Stimulated activated CD8-positive, alpha-beta memory T cell treated with anti-CD3 and anti-CD28 coated beads, Interleukin-4, amount 100 ng/mL, for 1 hour (primary cell): ENCODE measurements at regions not wholly inside any gene's neighbourhood (a gene's known extent, or its start where the extent isn't known, plus 50 kb on each side); places are given as distances from the start of the nearest gene placed in this dataset.
"Not testable (repeated sequence)": the region's sequence is repeated elsewhere in the genome, so short reads cannot be mapped to it uniquely, and the experiment has no call there.

Experiments used
- DNase-seq, 2 donors: peaks; one replicate each; pipeline ENCODE4 v3.0.0-alpha.2; 2020; ENCODE audit warnings: low read depth in 2 of 2, low spot score in 1 of 2

- DNase-seq = no peak
Observed at GRCh38 chr1:220942278-220942677, 63.0 kb downstream of the HLX start.

DNA sequence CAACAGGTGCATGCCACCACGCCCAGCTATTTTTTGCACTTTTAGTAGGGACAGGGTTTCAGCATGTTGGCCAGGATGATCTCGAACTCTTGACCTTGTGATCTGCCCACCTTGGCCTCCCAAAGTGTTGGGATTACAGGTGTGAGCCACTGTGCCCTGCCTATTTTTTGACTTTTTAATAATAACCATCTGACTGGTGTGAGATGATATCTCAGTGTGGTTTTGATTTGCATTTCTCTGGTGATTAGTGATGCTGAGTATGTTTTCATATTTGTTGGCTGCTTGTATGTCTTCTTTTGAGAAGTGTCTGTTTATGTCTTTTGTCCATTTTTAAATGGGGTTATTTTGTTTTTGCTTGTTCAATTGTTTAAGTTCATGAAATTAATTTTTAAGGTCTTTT is 63.7 kb downstream of the HLX start:
- DNase-seq = not testable (repeated sequence)

GRCh38 chr1:220943319-220943996 is 64.2 kb downstream of the HLX start:
- no peak for DNase-seq

- no peak for DNase-seq
Observed at GRCh38 chr1:220950576-220950975, 71.3 kb downstream of the HLX start.

- no peak for DNase-seq
Observed at GRCh38 chr1:220952961-220953643, 73.9 kb downstream of the HLX start.

DNA sequence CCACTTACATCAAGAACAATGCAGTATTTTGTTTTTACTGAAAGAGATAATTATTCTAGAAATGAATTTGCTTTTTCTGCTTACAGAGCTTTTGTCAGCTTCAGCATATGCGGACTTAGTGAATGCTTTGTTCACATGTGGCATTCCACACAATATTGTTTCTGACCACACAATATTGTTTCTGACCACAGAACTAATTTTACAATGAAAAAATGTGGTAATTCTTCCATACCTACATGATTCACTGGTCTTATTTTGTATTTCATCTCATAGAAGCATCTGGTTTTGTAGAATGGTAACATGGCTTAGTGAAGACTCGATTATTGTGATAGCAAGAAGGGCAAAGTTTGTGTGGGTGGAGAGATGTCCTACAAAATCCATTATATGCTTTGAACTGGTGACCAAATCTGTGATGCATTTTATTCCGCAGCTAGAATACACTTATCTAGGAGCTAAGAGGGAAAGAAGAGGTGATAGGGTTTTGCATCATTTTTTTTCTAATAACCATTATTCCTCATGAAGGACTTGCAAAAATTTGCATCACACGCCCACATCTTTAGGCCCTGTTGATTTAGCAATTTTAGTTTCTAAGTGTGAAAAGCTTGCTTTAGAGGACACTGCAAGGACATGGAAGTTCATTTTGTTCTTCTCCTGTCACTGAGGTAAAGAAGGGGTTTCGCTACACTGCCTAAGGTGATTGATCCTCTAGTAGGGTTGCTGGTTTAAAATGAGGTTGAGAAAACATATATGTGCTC is 75.3 kb downstream of the HLX start:
- no peak for DNase-seq

GRCh38 chr1:220955116-220955515 is 75.9 kb downstream of the HLX start:
- no peak for DNase-seq

- DNase-seq = no peak
Observed at GRCh38 chr1:220956501-220957232, 77.4 kb downstream of the HLX start.

- no peak for DNase-seq
Observed at GRCh38 chr1:220957233-220957605, 78.0 kb downstream of the HLX start.

DNA sequence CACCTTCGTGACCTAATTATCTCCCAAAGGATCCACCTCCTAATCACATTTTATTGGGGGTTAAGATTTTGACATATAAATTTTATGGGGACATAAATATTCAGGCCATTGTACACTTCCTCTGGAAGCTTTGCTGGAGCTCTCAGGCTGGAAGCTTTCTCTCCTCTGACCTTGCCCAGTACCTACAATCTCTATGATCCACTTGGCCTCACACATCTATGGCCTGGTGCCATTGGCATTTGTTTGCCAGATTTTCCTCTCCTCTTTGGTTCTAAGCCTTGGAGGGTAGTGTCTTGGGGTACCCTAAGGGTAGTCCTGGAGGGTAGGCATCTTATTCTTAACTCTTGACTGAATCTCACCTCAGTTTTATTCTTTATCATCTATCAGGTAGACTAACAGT is 79.0 kb downstream of the HLX start:
- DNase-seq = no peak

GRCh38 chr1:220962031-220962751 is 82.9 kb downstream of the HLX start:
- no peak for DNase-seq

GRCh38 chr1:220966041-220966440 is 86.8 kb downstream of the HLX start:
- no peak for DNase-seq

DNA sequence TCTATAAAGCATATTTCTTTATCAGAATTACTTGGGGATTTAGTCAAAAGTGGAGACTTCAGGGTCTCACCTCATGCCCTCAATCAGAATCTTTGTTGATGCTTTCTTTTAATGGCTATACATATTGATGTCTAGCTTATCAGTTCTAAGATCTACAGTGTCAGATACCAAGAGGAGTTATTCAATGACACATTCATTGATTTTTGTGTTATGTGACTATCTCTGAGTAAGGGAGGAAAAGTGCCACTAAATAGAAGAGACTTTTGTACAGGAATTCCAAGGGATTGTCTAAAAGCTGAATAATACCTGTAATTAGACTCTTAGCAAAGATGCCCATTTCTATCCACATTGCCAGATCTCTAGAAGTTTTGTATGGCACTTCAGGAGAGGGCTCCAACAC is 87.2 kb downstream of the HLX start:
- DNase-seq = no peak

DNA sequence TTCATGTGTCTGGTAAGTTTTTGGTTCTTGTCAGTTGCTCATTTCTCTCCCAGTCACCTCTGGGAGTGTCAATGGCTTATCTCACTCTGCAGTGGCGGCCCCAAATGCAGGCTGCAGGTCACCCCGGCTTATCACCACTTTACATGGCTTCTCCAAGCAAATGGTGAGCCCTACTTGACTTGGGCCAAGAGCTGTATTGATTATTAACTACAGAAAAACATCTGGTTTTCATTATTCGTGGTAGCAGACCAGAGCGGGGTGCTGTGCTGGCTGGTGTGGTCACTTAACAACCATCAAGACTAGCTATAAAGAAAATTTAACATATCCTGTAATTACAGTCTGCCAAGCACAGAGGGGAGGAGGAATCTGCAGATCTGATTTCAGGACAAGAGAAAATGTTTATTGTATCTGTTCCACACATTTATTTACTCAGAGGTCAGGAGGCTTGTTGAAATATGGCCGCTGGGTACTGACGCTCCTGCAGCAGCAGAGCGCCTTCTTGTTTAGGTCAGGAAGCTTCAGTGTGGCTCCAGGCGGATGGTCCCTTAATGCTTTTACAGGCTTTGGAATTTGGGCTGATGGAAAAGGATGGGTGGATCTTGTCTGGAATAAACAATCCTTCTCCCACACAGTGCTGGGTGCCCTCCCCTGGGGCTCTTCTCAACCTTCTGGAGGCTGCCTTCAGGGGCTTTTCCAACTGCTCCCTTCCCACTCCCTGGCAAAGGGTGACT is 87.8 kb downstream of the HLX start:
- DNase-seq = no peak

- DNase-seq = no peak
Observed at GRCh38 chr1:220967911-220968310, 88.7 kb downstream of the HLX start.

GRCh38 chr1:220969281-220969680 is 90.0 kb downstream of the HLX start:
- not testable (repeated sequence) for DNase-seq

DNA sequence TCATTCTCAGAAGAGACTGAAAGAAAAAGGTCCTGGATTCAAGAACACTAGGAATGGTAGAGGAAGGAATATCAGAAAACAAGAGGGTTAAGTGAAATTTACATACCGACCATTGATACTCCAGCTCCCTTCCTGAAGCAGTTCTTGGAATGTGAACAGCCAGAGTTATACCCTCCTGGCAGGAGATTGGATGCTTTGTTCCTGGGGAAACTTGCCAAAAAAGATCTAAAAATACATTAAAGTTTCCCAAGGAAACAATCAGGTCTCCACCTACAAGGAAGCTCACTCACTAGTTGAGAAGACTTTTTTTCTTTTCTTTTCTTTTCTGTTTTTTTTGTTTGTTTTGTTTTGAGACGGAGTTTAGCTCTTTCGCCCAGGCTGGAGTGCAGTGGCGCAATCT is 91.1 kb downstream of the HLX start:
- DNase-seq = no peak

- no peak for DNase-seq
Observed at GRCh38 chr1:220971221-220971620, 92.0 kb downstream of the HLX start.

GRCh38 chr1:220974431-220974830 is 95.2 kb downstream of the HLX start:
- DNase-seq = no peak

DNA sequence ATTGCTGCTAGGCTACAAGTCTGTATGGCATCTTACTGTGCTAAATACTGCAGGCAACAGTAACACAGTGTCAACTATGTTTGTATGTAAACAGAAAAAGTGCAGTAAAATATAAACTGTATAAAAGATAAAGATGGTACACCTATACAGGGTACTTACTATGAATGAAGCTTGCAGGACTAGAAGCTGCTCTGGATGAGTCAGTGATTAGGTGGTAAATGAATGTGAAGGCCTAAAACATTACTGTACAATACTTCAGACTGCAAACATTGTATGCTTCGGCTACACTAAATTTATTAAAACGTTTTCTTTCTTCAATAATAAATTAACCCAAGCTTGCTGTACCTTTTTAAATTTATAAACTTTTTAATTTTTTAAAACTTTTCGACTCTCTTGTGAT is 97.1 kb downstream of the HLX start:
- no peak for DNase-seq
